Osteoblast (primary cell): ENCODE measurements at regions not wholly inside any gene's neighbourhood (a gene's known extent, or its start where the extent isn't known, plus 50 kb on each side); places are given as distances from the start of the nearest gene placed in this dataset.

ENCODE experiments used
- DNase-seq: peaks from one replicate; pipeline ENCODE4 v3.0.0; 2011; ENCODE audit warnings: low spot score, mixed read lengths; ENCODE audit not compliant: insufficient read length; ENCODE audit errors: missing footprints
- H2AFZ ChIP-seq: 2 replicates; pipeline ENCODE4 v1.6.0; 2011; ENCODE audit warnings: mild to moderate bottlenecking, low read length
- H3K27ac ChIP-seq: 2 replicates; pipeline ENCODE4 v1.5.1; 2011; ENCODE audit warnings: mild to moderate bottlenecking, low read depth, low read length, moderate library complexity
- H3K27me3 ChIP-seq: 2 replicates; pipeline ENCODE4 v1.6.0; 2012; ENCODE audit warnings: mild to moderate bottlenecking, control low read depth, inconsistent platforms, low read length, moderate library complexity; ENCODE audit not compliant: insufficient read depth
- H3K36me3 ChIP-seq: 2 replicates; pipeline ENCODE4 v1.5.1; 2011; ENCODE audit warnings: mild to moderate bottlenecking, low read length, control low read depth, moderate library complexity; ENCODE audit not compliant: insufficient read depth
- H3K4me1 ChIP-seq: 2 replicates; pipeline ENCODE4 v1.5.1; 2011; ENCODE audit warnings: mild to moderate bottlenecking, low read length, control low read depth, moderate library complexity; ENCODE audit not compliant: insufficient read depth
- H3K4me2 ChIP-seq: 2 replicates; pipeline ENCODE4 v1.6.0; 2011; ENCODE audit warnings: mild to moderate bottlenecking, low read length; ENCODE audit not compliant: insufficient read depth
- H3K4me3 ChIP-seq: fragments of 200-600 bp; sonication (generic); 3 replicates; pipeline ENCODE4 v1.5.1; 2012; ENCODE audit warnings: mild to moderate bottlenecking, low read length, inconsistent platforms; ENCODE audit not compliant: insufficient read depth
- H3K79me2 ChIP-seq: 2 replicates; pipeline ENCODE4 v1.6.0; 2012; ENCODE audit warnings: mild to moderate bottlenecking, low read length, control low read depth, inconsistent platforms; ENCODE audit not compliant: insufficient read depth
- H3K9me3 ChIP-seq: 2 replicates; pipeline ENCODE4 v1.5.1; 2011; ENCODE audit warnings: low read depth, low read length, control low read depth
- H4K20me1 ChIP-seq: 2 replicates; pipeline ENCODE4 v1.6.0; 2012; ENCODE audit warnings: mild to moderate bottlenecking, low read length, control low read depth; ENCODE audit not compliant: insufficient read depth
- CTCF ChIP-seq: IDR thresholded peaks from 2 replicates; pipeline ENCODE4 v1.5.1; 2011; ENCODE audit warnings: mild to moderate bottlenecking, low read depth, low read length, moderate library complexity; ENCODE audit errors: extremely low read depth

DNA sequence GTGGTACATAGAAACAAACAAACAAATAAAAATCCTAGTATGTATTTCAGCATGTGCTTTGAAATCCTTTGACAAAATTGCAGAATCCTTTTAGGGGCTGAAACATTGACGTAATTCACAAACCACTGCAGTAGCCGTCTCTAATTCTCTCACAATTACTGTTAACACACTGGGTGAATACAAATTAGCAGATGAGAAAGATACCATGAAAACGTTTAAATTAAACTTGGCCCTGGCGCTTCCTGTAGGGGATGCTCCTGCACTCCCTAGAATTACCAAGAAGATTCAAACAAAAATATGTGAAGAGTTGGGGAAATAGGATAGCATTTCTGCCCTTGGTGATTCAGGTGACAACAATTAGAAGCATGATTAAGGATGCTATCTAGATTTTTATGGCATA is 772.5 kb upstream of the PRKX start:
- no peak for TF ChIP-seq CTCF
- Histone ChIP-seq H4K20me1 (no peaks in the 10 kb centered on the region), H3K4me3 (no peak overlapping the region), H3K9me3 (peaks cover 4% of the 10 kb centered on the region), H3K4me1 (no peaks in the 10 kb centered on the region), H3K27me3 (no peaks in the 10 kb centered on the region), H3K79me2 (no peaks in the 10 kb centered on the region), H3K4me2 (no peak overlapping the region), H3K36me3 (no peaks in the 10 kb centered on the region), H3K27ac (no peak overlapping the region), H2AFZ (no peak overlapping the region)
- no peak for DNase-seq

DNA sequence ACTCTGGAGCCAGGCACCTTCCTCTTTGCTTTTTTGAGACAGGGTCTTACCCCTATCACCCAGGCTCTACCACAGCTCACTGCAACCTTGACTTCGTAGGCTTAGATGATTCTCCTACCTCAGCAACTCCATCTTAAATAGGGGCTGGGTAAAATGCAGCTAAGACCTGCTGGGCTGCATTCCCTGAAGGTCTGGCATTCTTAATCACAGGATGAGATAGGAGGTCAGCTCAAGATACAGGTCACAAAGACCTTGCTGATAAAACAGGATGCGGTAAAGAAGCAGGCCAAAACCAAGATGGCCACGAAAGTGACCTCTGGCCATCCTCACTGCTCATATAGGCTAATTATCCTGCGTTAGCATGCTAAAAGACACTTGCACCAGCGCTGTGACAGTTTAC is 770.8 kb upstream of the PRKX start:
- Histone ChIP-seq H3K27ac (no peak overlapping the region), H3K4me3 (no peak overlapping the region), H3K79me2 (no peaks in the 10 kb centered on the region), H3K27me3 (no peaks in the 10 kb centered on the region), H4K20me1 (no peaks in the 10 kb centered on the region), H3K4me1 (no peaks in the 10 kb centered on the region), H2AFZ (no peak overlapping the region), H3K36me3 (no peaks in the 10 kb centered on the region), H3K4me2 (no peak overlapping the region), H3K9me3 (peaks cover 4% of the 10 kb centered on the region)
- DNase-seq = no peak
- TF ChIP-seq CTCF = no peak

GRCh38 chrX:4451591-4451990 is 738.1 kb upstream of the PRKX start:
- Histone ChIP-seq H2AFZ (no peak overlapping the region), H3K9me3 (no peaks in the 10 kb centered on the region), H3K36me3 (no peaks in the 10 kb centered on the region), H3K4me3 (no peak overlapping the region), H3K27me3 (no peaks in the 10 kb centered on the region), H3K4me2 (no peak overlapping the region), H4K20me1 (no peaks in the 10 kb centered on the region), H3K27ac (no peak overlapping the region), H3K4me1 (no peaks in the 10 kb centered on the region), H3K79me2 (no peaks in the 10 kb centered on the region)
- TF ChIP-seq CTCF = no peak
- no peak for DNase-seq

DNA sequence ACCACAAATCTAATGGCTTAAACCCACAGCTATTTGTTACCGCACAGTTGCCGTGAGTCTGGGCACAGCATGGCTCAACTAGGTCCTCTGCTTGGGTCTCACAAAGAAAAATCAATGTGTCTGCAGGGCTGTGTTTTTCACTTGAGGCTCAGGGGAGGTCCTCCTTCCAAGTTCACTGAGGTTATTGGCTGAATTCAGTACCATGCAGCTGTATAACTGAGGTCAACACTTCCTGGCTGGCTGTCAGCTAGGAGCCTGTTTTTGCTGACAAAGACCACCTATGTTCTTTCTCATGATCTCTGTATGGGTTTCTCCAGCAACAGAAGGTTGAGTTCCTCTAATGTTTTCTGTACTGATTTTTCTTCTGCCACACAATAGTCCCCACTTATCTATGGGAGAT is 736.7 kb upstream of the PRKX start:
- no peak for TF ChIP-seq CTCF
- no peak overlapping the region for H3K4me2 ChIP-seq
- H3K36me3 ChIP-seq = no peaks in the 10 kb centered on the region
- no peak overlapping the region for H3K27ac ChIP-seq
- H3K4me1 ChIP-seq = no peaks in the 10 kb centered on the region
- H3K9me3 ChIP-seq = no peaks in the 10 kb centered on the region
- H3K4me3 ChIP-seq = no peak overlapping the region
- DNase-seq = no peak
- no peak overlapping the region for H2AFZ ChIP-seq
- no peaks in the 10 kb centered on the region for H3K27me3 ChIP-seq
- H4K20me1 ChIP-seq = no peaks in the 10 kb centered on the region
- no peaks in the 10 kb centered on the region for H3K79me2 ChIP-seq
